ENCODE measurements at regions not wholly inside any gene's neighbourhood (a gene's known extent, or its start where the extent isn't known, plus 50 kb on each side); places are given as distances from the start of the nearest gene placed in this dataset.
"Not testable (repeated sequence)": the region's sequence is repeated elsewhere in the genome, so short reads cannot be mapped to it uniquely, and the experiment has no call there.

GRCh38 chrX:13378562-13379518 is 59.0 kb upstream of the ATXN3L start:
- DNase-seq = not testable (repeated sequence)

- DNase-seq = no peak
Measured at GRCh38 chrX:13377550-13377934, 57.7 kb upstream of the ATXN3L start.

- no peak for DNase-seq
Measured at GRCh38 chrX:13376857-13377549, 57.1 kb upstream of the ATXN3L start.

GRCh38 chrX:13375596-13375995 is 55.7 kb upstream of the ATXN3L start:
- not testable (repeated sequence) for DNase-seq

GRCh38 chrX:13374364-13374763 is 54.5 kb upstream of the ATXN3L start:
- DNase-seq = no peak

GRCh38 chrX:13373431-13374187 is 53.8 kb upstream of the ATXN3L start:
- DNase-seq = no peak

- no peak for DNase-seq
Measured at GRCh38 chrX:13373027-13373426, 53.2 kb upstream of the ATXN3L start.

- no peak for DNase-seq
Measured at GRCh38 chrX:13372203-13372980, 52.5 kb upstream of the ATXN3L start.

GRCh38 chrX:13371186-13371585 is 51.3 kb upstream of the ATXN3L start:
- DNase-seq = no peak

GRCh38 chrX:13370713-13371112 is 50.9 kb upstream of the ATXN3L start:
- no peak for DNase-seq
